HCT116 (cell line): ENCODE measurements at regions not wholly inside any gene's neighbourhood (a gene's known extent, or its start where the extent isn't known, plus 50 kb on each side); places are given as distances from the start of the nearest gene placed in this dataset.

Experiments
- ATF3 ChIP-seq: IDR thresholded peaks from 2 replicates; pipeline ENCODE4 v1.6.1; 2012
- CEBPB ChIP-seq: IDR thresholded peaks from 2 replicates; pipeline ENCODE4 v1.6.1; 2012; ENCODE audit warnings: low read depth
- ELF1 ChIP-seq: IDR thresholded peaks from 2 replicates; pipeline ENCODE4 v1.6.1; 2012; ENCODE audit warnings: low read depth, borderline replicate concordance
- EZH2 ChIP-seq: fragments of 200-600 bp; sonication (generic); IDR thresholded peaks from 2 replicates; pipeline ENCODE4 v1.6.1; 2017; ENCODE audit warnings: antibody characterized with exemption, mixed run types
- EZH2phosphoT487 ChIP-seq: fragments of 200-600 bp; IDR thresholded peaks from 2 replicates; pipeline ENCODE4 v1.6.1; 2018; ENCODE audit warnings: antibody characterized with exemption, borderline replicate concordance
- JUND ChIP-seq: IDR thresholded peaks from 2 replicates; pipeline ENCODE4 v1.6.1; 2012
- MAX ChIP-seq: IDR thresholded peaks from 2 replicates; pipeline ENCODE4 v1.6.1; 2012
- POLR2A ChIP-seq: IDR thresholded peaks from 2 replicates; pipeline ENCODE4 v1.7.0; 2011; ENCODE audit warnings: borderline replicate concordance; ENCODE audit not compliant: insufficient read depth, insufficient read length; ENCODE audit errors: extremely low read depth
- SIN3A ChIP-seq: IDR thresholded peaks from 2 replicates; pipeline ENCODE4 v1.6.1; 2012; ENCODE audit warnings: low read depth
- TCF7L2 ChIP-seq: IDR thresholded peaks from 2 replicates; pipeline ENCODE4 v1.7.0; 2011; ENCODE audit warnings: borderline replicate concordance, inconsistent platforms; ENCODE audit not compliant: insufficient read depth, insufficient read length; ENCODE audit errors: extremely low read depth
- YY1 ChIP-seq: IDR thresholded peaks from 2 replicates; pipeline ENCODE4 v1.6.1; 2011; ENCODE audit warnings: low read length, low read depth, moderate library complexity, mild to moderate bottlenecking; ENCODE audit not compliant: insufficient replicate concordance; ENCODE audit errors: extremely low read depth
- ZNF274 ChIP-seq: fragments of 200-500 bp; sonication (Bioruptor generic); IDR thresholded peaks from 2 replicates; pipeline ENCODE4 v1.6.1; 2014; ENCODE audit warnings: mild to moderate bottlenecking, low read depth, low read length, inconsistent platforms
- TF ChIP-seq, protein P1 (sequence below), 3 experiments: fragments of 200-600 bp in 1 of 3; sonication (generic) in 1 of 3; IDR thresholded peaks in 2 of 3; conservative IDR thresholded peaks in 1 of 3; 2 replicates each; pipeline ENCODE4 v1.5.1; 2012 to 2017; ENCODE audit warnings: low read depth in 2 of 3, low read length in 2 of 3, antibody characterized with exemption in 1 of 3, borderline replicate concordance in 1 of 3, control low read depth in 1 of 3, mild to moderate bottlenecking in 1 of 3, mixed read lengths in 1 of 3, mixed run types in 1 of 3, moderate library complexity in 1 of 3; ENCODE audit not compliant: insufficient read depth in 1 of 3
- TF ChIP-seq, protein P2 (sequence below): IDR thresholded peaks from 2 replicates; pipeline ENCODE4 v1.6.1; 2012; ENCODE audit warnings: low read depth

DNA sequence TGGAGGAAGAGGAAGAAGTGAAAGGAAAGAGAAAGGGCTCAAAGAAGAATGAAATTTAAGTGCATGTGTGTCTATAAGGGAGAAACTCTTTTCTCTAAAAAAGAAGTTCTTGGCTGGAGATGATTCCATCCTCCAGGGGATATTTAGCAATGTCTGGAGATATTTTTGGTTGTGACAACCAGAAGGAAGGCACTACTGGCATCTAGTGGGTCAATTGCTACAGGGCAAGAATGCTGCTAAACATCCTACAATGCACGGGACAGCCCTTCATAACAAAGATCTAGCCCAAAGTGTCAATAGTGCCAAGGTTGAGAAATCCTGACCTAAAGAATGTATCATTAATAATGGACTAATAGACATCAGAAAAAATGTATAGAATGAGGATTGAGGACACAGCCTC, 57.4 kb upstream of the ST3GAL6 start:
- TF ChIP-seq ATF3 (no peak), POLR2A (no peak), MAX (no peak), EZH2phosphoT487 (no peak), CEBPB (no peak), ZNF274 (no peak), EZH2 (no peak), TCF7L2 (no peak), SIN3A (no peak), ELF1 (no peak), JUND (no peak), YY1 (no peak)
- TF ChIP-seq, protein P1, sequence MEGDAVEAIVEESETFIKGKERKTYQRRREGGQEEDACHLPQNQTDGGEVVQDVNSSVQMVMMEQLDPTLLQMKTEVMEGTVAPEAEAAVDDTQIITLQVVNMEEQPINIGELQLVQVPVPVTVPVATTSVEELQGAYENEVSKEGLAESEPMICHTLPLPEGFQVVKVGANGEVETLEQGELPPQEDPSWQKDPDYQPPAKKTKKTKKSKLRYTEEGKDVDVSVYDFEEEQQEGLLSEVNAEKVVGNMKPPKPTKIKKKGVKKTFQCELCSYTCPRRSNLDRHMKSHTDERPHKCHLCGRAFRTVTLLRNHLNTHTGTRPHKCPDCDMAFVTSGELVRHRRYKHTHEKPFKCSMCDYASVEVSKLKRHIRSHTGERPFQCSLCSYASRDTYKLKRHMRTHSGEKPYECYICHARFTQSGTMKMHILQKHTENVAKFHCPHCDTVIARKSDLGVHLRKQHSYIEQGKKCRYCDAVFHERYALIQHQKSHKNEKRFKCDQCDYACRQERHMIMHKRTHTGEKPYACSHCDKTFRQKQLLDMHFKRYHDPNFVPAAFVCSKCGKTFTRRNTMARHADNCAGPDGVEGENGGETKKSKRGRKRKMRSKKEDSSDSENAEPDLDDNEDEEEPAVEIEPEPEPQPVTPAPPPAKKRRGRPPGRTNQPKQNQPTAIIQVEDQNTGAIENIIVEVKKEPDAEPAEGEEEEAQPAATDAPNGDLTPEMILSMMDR (IDR thresholded peaks at IDR 0.05 in 2 of 3, conservative IDR thresholded peaks at IDR 0.05 in 1 of 3; ENCODE audit: borderline replicate concordance in 1 of 3, insufficient read depth in 1 of 3, low read depth in 2 of 3, low read length in 2 of 3): peak; percentile 19 to 36 (median 29); a peak in 3 of 6 replicates
- TF ChIP-seq, protein P2, sequence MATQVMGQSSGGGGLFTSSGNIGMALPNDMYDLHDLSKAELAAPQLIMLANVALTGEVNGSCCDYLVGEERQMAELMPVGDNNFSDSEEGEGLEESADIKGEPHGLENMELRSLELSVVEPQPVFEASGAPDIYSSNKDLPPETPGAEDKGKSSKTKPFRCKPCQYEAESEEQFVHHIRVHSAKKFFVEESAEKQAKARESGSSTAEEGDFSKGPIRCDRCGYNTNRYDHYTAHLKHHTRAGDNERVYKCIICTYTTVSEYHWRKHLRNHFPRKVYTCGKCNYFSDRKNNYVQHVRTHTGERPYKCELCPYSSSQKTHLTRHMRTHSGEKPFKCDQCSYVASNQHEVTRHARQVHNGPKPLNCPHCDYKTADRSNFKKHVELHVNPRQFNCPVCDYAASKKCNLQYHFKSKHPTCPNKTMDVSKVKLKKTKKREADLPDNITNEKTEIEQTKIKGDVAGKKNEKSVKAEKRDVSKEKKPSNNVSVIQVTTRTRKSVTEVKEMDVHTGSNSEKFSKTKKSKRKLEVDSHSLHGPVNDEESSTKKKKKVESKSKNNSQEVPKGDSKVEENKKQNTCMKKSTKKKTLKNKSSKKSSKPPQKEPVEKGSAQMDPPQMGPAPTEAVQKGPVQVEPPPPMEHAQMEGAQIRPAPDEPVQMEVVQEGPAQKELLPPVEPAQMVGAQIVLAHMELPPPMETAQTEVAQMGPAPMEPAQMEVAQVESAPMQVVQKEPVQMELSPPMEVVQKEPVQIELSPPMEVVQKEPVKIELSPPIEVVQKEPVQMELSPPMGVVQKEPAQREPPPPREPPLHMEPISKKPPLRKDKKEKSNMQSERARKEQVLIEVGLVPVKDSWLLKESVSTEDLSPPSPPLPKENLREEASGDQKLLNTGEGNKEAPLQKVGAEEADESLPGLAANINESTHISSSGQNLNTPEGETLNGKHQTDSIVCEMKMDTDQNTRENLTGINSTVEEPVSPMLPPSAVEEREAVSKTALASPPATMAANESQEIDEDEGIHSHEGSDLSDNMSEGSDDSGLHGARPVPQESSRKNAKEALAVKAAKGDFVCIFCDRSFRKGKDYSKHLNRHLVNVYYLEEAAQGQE: no peak
